GM13976 (cell line): ENCODE measurements at regions not wholly inside any gene's neighbourhood (a gene's known extent, or its start where the extent isn't known, plus 50 kb on each side); places are given as distances from the start of the nearest gene placed in this dataset.
"Not testable (repeated sequence)": the region's sequence is repeated elsewhere in the genome, so short reads cannot be mapped to it uniquely, and the experiment has no call there.

Experiments used
- DNase-seq: peaks from one replicate; pipeline ENCODE4 v3.0.0; 2012; ENCODE audit warnings: low spot score
- in situ Hi-C: fragments of 300-500 bp; cut with MboI; formaldehyde crosslinking; loops from one replicate; pipeline ENCODE4 v1.12.0; 2022; ENCODE audit warnings: low sequenced_read_pairs, mixed read lengths, inconsistent platforms; ENCODE audit not compliant: unreplicated experiment
- TF ChIP-seq, protein P1 (sequence below): IDR thresholded peaks from 2 replicates; pipeline ENCODE4 v1.5.1; 2012; ENCODE audit warnings: borderline replicate concordance, mild to moderate bottlenecking; ENCODE audit not compliant: insufficient read depth; ENCODE audit errors: extremely low read depth, missing control alignments, control extremely low read depth

DNA sequence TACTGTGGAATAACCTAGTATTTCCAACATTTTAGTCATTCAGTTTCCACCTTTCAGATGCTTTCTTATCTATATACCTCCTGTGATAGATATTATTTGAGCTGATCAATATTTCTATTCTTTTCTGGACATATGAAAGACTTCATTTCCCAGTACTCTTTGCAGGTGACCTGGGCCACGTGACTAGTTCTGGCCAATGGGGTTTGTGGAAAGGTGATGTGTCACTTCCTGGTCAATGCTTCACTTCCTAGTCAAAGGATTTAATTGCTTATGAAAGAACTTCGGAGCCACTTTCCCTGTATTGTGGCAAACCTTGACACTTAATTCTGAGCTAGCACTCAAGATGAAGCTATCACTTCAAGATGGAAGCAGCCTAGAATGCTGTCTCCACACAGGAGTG, 248.9 kb upstream of the FOXF1 start:
- TF ChIP-seq, protein P1, sequence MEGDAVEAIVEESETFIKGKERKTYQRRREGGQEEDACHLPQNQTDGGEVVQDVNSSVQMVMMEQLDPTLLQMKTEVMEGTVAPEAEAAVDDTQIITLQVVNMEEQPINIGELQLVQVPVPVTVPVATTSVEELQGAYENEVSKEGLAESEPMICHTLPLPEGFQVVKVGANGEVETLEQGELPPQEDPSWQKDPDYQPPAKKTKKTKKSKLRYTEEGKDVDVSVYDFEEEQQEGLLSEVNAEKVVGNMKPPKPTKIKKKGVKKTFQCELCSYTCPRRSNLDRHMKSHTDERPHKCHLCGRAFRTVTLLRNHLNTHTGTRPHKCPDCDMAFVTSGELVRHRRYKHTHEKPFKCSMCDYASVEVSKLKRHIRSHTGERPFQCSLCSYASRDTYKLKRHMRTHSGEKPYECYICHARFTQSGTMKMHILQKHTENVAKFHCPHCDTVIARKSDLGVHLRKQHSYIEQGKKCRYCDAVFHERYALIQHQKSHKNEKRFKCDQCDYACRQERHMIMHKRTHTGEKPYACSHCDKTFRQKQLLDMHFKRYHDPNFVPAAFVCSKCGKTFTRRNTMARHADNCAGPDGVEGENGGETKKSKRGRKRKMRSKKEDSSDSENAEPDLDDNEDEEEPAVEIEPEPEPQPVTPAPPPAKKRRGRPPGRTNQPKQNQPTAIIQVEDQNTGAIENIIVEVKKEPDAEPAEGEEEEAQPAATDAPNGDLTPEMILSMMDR = no peak
- in situ Hi-C loops = no loop called here
- no peak for DNase-seq

DNA sequence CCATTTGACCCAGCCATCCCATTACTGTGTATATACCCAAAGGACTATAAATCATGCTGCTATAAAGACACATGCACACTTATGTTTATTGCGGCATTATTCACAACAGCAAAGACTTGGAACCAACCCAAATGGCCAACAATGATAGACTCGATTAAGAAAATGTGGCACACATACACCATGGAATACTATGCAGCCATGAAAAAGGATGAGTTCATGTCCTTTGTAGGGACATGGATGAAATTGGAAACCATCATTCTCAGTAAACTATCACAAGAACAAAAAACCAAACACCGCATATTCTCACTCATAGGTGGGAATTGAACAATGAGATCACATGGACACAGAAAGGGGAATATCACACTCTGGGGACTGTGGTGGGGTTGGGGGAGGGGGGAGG, 242.7 kb upstream of the FOXF1 start:
- in situ Hi-C loops, DNase-seq: not testable (repeated sequence)

- no peak for DNase-seq
- in situ Hi-C loops = no loop called here
- TF ChIP-seq, protein P1 = no peak
Measured at GRCh38 chr16:86270696-86271095, 239.6 kb upstream of the FOXF1 start.

DNA sequence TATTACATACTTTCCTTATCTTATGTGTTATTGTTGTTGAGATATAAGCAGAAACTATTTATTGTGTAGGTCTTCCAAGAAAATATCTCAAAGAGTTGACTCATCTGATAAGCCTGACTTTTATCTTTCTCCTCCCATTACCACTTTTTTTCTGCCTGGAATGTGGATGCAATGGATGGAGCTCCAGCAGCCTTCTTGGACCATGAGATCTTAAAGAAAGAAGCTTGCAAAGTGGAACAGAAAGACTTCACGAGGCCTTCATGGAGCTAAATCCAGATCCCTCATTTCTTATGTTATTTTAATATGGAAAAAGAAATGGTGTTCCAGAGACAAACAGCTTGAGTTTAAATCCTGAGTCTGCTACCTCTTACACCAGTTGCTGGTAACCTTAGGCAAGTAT, 237.6 kb upstream of the FOXF1 start:
- DNase-seq = no peak
- in situ Hi-C loops = no loop called here
- TF ChIP-seq, protein P1 = no peak

- DNase-seq = no peak
- TF ChIP-seq, protein P1 = no peak
- in situ Hi-C loops = no loop called here
Measured at GRCh38 chr16:86277221-86277620, 233.1 kb upstream of the FOXF1 start.

DNA sequence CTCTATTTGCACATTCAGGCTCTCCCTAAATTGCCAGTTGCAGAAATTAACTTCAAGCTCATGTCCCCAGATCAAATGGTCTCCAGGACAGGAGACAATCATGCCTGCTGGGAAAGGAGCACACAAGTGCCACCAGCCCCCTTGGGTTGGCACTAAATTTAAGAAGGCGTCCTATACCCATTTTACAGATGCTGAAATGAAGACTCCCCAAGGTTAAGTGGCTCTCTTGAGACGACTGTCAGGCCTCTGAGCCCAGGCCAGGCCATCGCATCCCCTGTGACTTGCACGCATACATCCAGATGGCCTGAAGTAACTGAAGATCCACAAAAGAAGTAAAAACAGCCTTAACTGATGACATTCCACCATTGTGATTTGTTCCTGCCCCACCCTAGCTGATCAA, 232.5 kb upstream of the FOXF1 start:
- DNase-seq, in situ Hi-C loops: not testable (repeated sequence)

- TF ChIP-seq, protein P1 = no peak
- DNase-seq = no peak
- in situ Hi-C loops = no loop called here
Measured at GRCh38 chr16:86281421-86281820, 228.9 kb upstream of the FOXF1 start.

DNA sequence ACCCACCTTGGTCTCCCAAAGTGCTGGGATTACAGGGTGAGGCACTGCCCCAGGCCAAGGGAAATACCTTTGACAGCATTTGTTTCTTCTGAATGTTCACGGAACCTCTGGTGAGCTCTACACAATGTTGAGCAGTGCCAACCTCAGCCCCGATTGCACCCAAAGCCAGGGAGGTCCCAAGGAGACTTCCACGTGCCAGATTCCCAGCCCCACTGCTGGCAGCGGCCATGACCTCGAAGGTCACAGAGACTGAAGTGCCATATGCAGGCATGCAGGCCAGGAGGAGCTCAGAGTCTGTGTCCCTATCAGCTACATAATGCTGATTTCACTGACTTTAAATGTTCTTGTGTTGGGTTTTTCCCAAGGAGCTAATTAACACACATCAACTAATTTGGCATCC, 226.4 kb upstream of the FOXF1 start:
- TF ChIP-seq, protein P1 = no peak
- in situ Hi-C loops = no loop called here
- DNase-seq = no peak
